Ishikawa (cell line): ENCODE measurements at regions not wholly inside any gene's neighbourhood (a gene's known extent, or its start where the extent isn't known, plus 50 kb on each side); places are given as distances from the start of the nearest gene placed in this dataset.

Experiments
- CREB1 ChIP-seq: IDR thresholded peaks from 2 replicates; pipeline ENCODE4 v1.6.1; 2012; ENCODE audit warnings: low read depth
- EP300 ChIP-seq: IDR thresholded peaks from 2 replicates; pipeline ENCODE4 v1.6.1; 2012; ENCODE audit warnings: borderline replicate concordance
- FOXM1 ChIP-seq: IDR thresholded peaks from 2 replicates; pipeline ENCODE4 v1.6.1; 2012; ENCODE audit warnings: low read depth, borderline replicate concordance
- RAD21 ChIP-seq: IDR thresholded peaks from 2 replicates; pipeline ENCODE4 v1.6.1; 2012; ENCODE audit warnings: low read depth
- TEAD4 ChIP-seq: IDR thresholded peaks from 2 replicates; pipeline ENCODE4 v1.6.1; 2012
- USF1 ChIP-seq: IDR thresholded peaks from 2 replicates; pipeline ENCODE4 v1.6.1; 2012
- YY1 ChIP-seq: IDR thresholded peaks from 2 replicates; pipeline ENCODE4 v1.6.1; 2012; ENCODE audit warnings: low read depth

DNA sequence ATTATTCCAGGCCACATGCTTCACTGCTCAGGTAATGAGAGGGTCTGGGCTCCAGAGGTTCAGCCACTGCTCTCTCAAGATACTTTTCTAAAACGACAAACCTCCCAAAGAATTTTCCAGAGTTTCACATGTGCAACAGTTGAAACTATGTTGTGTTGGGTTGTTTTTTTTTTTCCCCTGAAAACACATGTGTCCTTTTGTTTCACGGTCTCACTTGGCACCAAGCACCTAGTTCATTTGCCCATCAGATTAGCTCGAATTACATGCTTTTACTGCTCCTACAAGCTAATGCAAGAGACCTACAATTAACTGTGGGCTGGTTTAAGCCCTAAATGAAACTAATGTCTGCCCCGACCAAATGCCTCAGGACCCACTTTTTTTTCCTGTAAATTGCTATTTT is 313.3 kb downstream of the FGFR2 start:
- no peak for TF ChIP-seq YY1
- TF ChIP-seq CREB1, result no peak
- no peak for TF ChIP-seq RAD21
- no peak for TF ChIP-seq USF1
- TF ChIP-seq FOXM1, result no peak
- TF ChIP-seq EP300, result no peak
- TF ChIP-seq TEAD4, result peak; percentile 18; the same call in 1 of the 2 replicates
